H1 (cell line): ENCODE measurements at regions not wholly inside any gene's neighbourhood (a gene's known extent, or its start where the extent isn't known, plus 50 kb on each side); places are given as distances from the start of the nearest gene placed in this dataset.

ENCODE experiments used
- CTCF ChIA-PET: fragments of 300-600 bp; sonication (Branson Sonifier 250); formaldehyde crosslinking; loops from one replicate; lab custom pipeline; 2021; ENCODE audit not compliant: partially characterized antibody; lab: Charles Lee
- POLR2A ChIA-PET: fragments of 300-600 bp; sonication (Branson Sonifier 250); formaldehyde crosslinking; loops from one replicate; lab custom pipeline; 2021; ENCODE audit warnings: inconsistent platforms; ENCODE audit not compliant: partially characterized antibody; lab: Charles Lee
- DNase-seq, 2 experiments: peaks; one replicate each; pipeline versions ENCODE4 v3.0.0 to v3.0.0-alpha.2; 2010 to 2022; ENCODE audit warnings: low spot score in 2 of 2, low read depth in 1 of 2, mixed read lengths in 1 of 2
- FAIRE-seq: peaks from 2 replicates; lab custom pipeline; 2011; peaks lifted over from hg19 to GRCh38; lab: Jason Lieb, UNC
- H2AFZ ChIP-seq: 2 replicates; pipeline ENCODE4 v1.8.1; 2012; ENCODE audit warnings: low read length, inconsistent platforms
- H2AK5ac ChIP-seq: 2 replicates; pipeline ENCODE4 v1.6.1; 2013; ENCODE audit warnings: low read depth, low read length
- H2BK120ac ChIP-seq: replicated peaks from 2 replicates; pipeline ENCODE3; 2013; ENCODE audit warnings: low read depth, low read length, inconsistent platforms
- H2BK12ac ChIP-seq: 2 replicates; pipeline ENCODE4 v1.6.1; 2013; ENCODE audit warnings: low read depth, low read length
- H2BK15ac ChIP-seq: 2 replicates; pipeline ENCODE4 v1.6.1; 2013; ENCODE audit warnings: low read length
- H2BK20ac ChIP-seq: 2 replicates; pipeline ENCODE4 v1.6.1; 2013; ENCODE audit warnings: low read length
- H2BK5ac ChIP-seq: 2 replicates; pipeline ENCODE4 v1.6.1; 2013; ENCODE audit warnings: low read depth, low read length
- H3K14ac ChIP-seq: 2 replicates; pipeline ENCODE4 v1.6.1; 2013; ENCODE audit warnings: inconsistent platforms; ENCODE audit not compliant: insufficient read length
- H3K18ac ChIP-seq: 2 replicates; pipeline ENCODE4 v1.6.1; 2013; ENCODE audit warnings: low read length; ENCODE audit errors: extremely low read depth
- H3K23ac ChIP-seq: 2 replicates; pipeline ENCODE4 v1.6.1; 2013; ENCODE audit warnings: inconsistent platforms; ENCODE audit not compliant: insufficient read length
- H3K23me2 ChIP-seq: 2 replicates; pipeline ENCODE4 v1.6.1; 2013; ENCODE audit warnings: low read depth, low read length
- H3K27ac ChIP-seq: 2 replicates; pipeline ENCODE4 v1.6.1; 2011; ENCODE audit warnings: low read depth, low read length, inconsistent platforms
- H3K27me3 ChIP-seq, 4 experiments: replicated peaks in 1 of 4; 1 replicate in 1 of 4; 2 replicates in 3 of 4; pipeline versions ENCODE4 v1.6.1 to v1.8.1; 2011 to 2013; ENCODE audit warnings: low read length in 3 of 4, mild to moderate bottlenecking in 3 of 4, inconsistent platforms in 2 of 4, mixed read lengths in 2 of 4, moderate library complexity in 1 of 4; ENCODE audit not compliant: control insufficient read depth in 3 of 4, insufficient read depth in 3 of 4; ENCODE audit errors: extremely low read depth in 1 of 4
- H3K36me3 ChIP-seq, 4 experiments: 2 replicates each; pipeline versions ENCODE4 v1.6.1 to v1.8.1; 2011 to 2013; ENCODE audit warnings: mild to moderate bottlenecking in 4 of 4, low read length in 3 of 4, moderate library complexity in 2 of 4, control low read depth in 1 of 4, inconsistent platforms in 1 of 4; ENCODE audit not compliant: insufficient read depth in 4 of 4, control insufficient read depth in 2 of 4
- H3K4ac ChIP-seq: replicated peaks from 2 replicates; pipeline ENCODE3; 2013; ENCODE audit warnings: low read length, low read depth, mixed read lengths, inconsistent platforms; ENCODE audit not compliant: insufficient read length
- H3K4me1 ChIP-seq, 4 experiments: replicated peaks in 1 of 4; 1 replicate in 1 of 4; 2 replicates in 3 of 4; pipeline versions ENCODE4 v1.6.1 to v1.8.1; 2011 to 2013; ENCODE audit warnings: low read length in 3 of 4, inconsistent platforms in 2 of 4, mixed read lengths in 1 of 4; ENCODE audit not compliant: insufficient read depth in 4 of 4, control insufficient read depth in 3 of 4
- H3K4me2 ChIP-seq, 2 experiments: 2 replicates each; pipeline versions ENCODE4 v1.6.1 to v1.8.1; 2011 to 2013; ENCODE audit warnings: low read depth in 2 of 2, low read length in 2 of 2, control low read depth in 1 of 2, inconsistent platforms in 1 of 2, mild to moderate bottlenecking in 1 of 2; ENCODE audit not compliant: insufficient read depth in 1 of 2
- H3K4me3 ChIP-seq, 4 experiments: fragments of 200-600, 300-600 bp in 1 of 4; sonication (generic), shearing (Covaris generic), sonication (Bioruptor Twin) in 1 of 4; 2 replicates each; pipeline versions ENCODE4 v1.5.1 to v1.8.1; 2011 to 2016; ENCODE audit warnings: low read length in 4 of 4, low read depth in 3 of 4, control low read depth in 2 of 4, inconsistent platforms in 2 of 4, mild to moderate bottlenecking in 2 of 4, mixed read lengths in 1 of 4, moderate library complexity in 1 of 4; ENCODE audit not compliant: insufficient read depth in 2 of 4; ENCODE audit errors: extremely low read depth in 1 of 4
- H3K56ac ChIP-seq: replicated peaks from 2 replicates; pipeline ENCODE3; 2013; ENCODE audit warnings: low read depth, mild to moderate bottlenecking, mixed read lengths, low read length, inconsistent platforms; ENCODE audit not compliant: insufficient read length
- H3K79me1 ChIP-seq: 2 replicates; pipeline ENCODE4 v1.6.1; 2013; ENCODE audit warnings: low read depth, low read length, control low read depth
- H3K79me2 ChIP-seq, 2 experiments: 2 replicates each; pipeline versions ENCODE4 v1.6.1 to v1.8.1; 2012 to 2013; ENCODE audit warnings: low read length in 2 of 2, mild to moderate bottlenecking in 2 of 2, inconsistent platforms in 1 of 2; ENCODE audit not compliant: insufficient read depth in 2 of 2, control insufficient read depth in 1 of 2
- H3K9ac ChIP-seq, 4 experiments: replicated peaks in 1 of 4; 1 replicate in 1 of 4; 2 replicates in 3 of 4; pipeline versions ENCODE4 v1.6.1 to v1.8.1; 2011 to 2013; ENCODE audit warnings: low read depth in 3 of 4, low read length in 3 of 4, control low read depth in 2 of 4, mild to moderate bottlenecking in 2 of 4, moderate library complexity in 2 of 4, inconsistent platforms in 1 of 4; ENCODE audit errors: extremely low read depth in 1 of 4
- H3K9me3 ChIP-seq, 2 experiments: 2 replicates each; pipeline versions ENCODE4 v1.6.1 to v1.8.1; 2012 to 2013; ENCODE audit warnings: mild to moderate bottlenecking in 2 of 2, moderate library complexity in 2 of 2, control low read depth in 1 of 2, inconsistent platforms in 1 of 2, low read depth in 1 of 2, low read length in 1 of 2, mixed read lengths in 1 of 2; ENCODE audit not compliant: insufficient read depth in 2 of 2
- H4K20me1 ChIP-seq, 2 experiments: replicated peaks in 1 of 2; 2 replicates each; pipeline versions ENCODE3 to v1.8.1; 2011 to 2013; ENCODE audit warnings: inconsistent platforms in 2 of 2, low read length in 2 of 2, mild to moderate bottlenecking in 1 of 2; ENCODE audit not compliant: insufficient read depth in 2 of 2, control insufficient read depth in 1 of 2
- H4K5ac ChIP-seq: 2 replicates; pipeline ENCODE4 v1.6.1; 2013; ENCODE audit warnings: low read length, low read depth, mixed read lengths, inconsistent platforms; ENCODE audit not compliant: insufficient read length
- H4K8ac ChIP-seq: 2 replicates; pipeline ENCODE4 v1.8.0; 2013; ENCODE audit warnings: mild to moderate bottlenecking, moderate library complexity, low read length, inconsistent platforms; ENCODE audit not compliant: insufficient read depth; ENCODE audit errors: extremely low read depth
- H4K91ac ChIP-seq: replicated peaks from 2 replicates; pipeline ENCODE3; 2013; ENCODE audit warnings: low read length, mixed read lengths, inconsistent platforms; ENCODE audit not compliant: insufficient read length
- BCL11A ChIP-seq, 2 experiments: IDR thresholded peaks; one replicate each; pipeline ENCODE4 v1.6.1; 2011; ENCODE audit warnings: low read depth in 2 of 2, low read length in 2 of 2, mild to moderate bottlenecking in 2 of 2
- CBX8 ChIP-seq: fragments of 300-800, 300-1000 bp; sonication (generic); IDR thresholded peaks from 2 replicates; pipeline ENCODE4 v1.7.1; 2016; ENCODE audit warnings: low read depth, low read length, borderline replicate concordance
- CHD1 ChIP-seq: IDR thresholded peaks from 2 replicates; pipeline ENCODE4 v1.6.1; 2012; ENCODE audit warnings: low read depth, low read length, improper control_type of control experiment
- EP300 ChIP-seq, 2 experiments: IDR thresholded peaks; 1 replicate in 1 of 2; 2 replicates in 1 of 2; pipeline ENCODE4 v1.6.1; 2011 to 2012; ENCODE audit warnings: low read depth in 2 of 2, low read length in 2 of 2, mild to moderate bottlenecking in 2 of 2, borderline replicate concordance in 1 of 2, inconsistent platforms in 1 of 2, moderate library complexity in 1 of 2
- GABPA ChIP-seq: IDR thresholded peaks from 2 replicates; pipeline ENCODE4 v1.6.1; 2011; ENCODE audit warnings: mild to moderate bottlenecking, low read length, moderate library complexity, borderline replicate concordance; ENCODE audit not compliant: insufficient read depth
- GTF2F1 ChIP-seq: IDR thresholded peaks from 2 replicates; pipeline ENCODE4 v1.6.1; 2012; ENCODE audit warnings: low read depth, low read length, improper control_type of control experiment, borderline replicate concordance
- HDAC6 ChIP-seq: IDR thresholded peaks from one replicate; pipeline ENCODE4 v1.7.1; 2012; ENCODE audit warnings: low read depth, mild to moderate bottlenecking, inconsistent platforms, low read length, moderate library complexity
- SIRT6 ChIP-seq: IDR thresholded peaks from one replicate; pipeline ENCODE4 v1.7.1; 2012; ENCODE audit warnings: low read length, inconsistent platforms
- SP2 ChIP-seq: IDR thresholded peaks from 2 replicates; pipeline ENCODE4 v1.6.1; 2012; ENCODE audit warnings: mild to moderate bottlenecking, low read length, inconsistent platforms
- SP4 ChIP-seq: IDR thresholded peaks from 2 replicates; pipeline ENCODE4 v1.6.1; 2012; ENCODE audit warnings: low read length, inconsistent platforms
- SRF ChIP-seq: IDR thresholded peaks from 2 replicates; pipeline ENCODE4 v1.6.1; 2011; ENCODE audit warnings: mild to moderate bottlenecking, low read depth, low read length, moderate library complexity
- TBP ChIP-seq: IDR thresholded peaks from 2 replicates; pipeline ENCODE4 v1.6.1; 2011; ENCODE audit warnings: low read depth, low read length, improper control_type of control experiment
- USF2 ChIP-seq: IDR thresholded peaks from 2 replicates; pipeline ENCODE4 v1.6.1; 2011; ENCODE audit warnings: low read length, improper control_type of control experiment
- YY1 ChIP-seq: IDR thresholded peaks from 2 replicates; pipeline ENCODE4 v1.6.1; 2011; ENCODE audit warnings: low read depth, mild to moderate bottlenecking, low read length
- ZNF274 ChIP-seq: IDR thresholded peaks from 2 replicates; pipeline ENCODE4 v1.7.0; 2012; ENCODE audit warnings: low read length, borderline replicate concordance; ENCODE audit errors: extremely low read depth
- WGBS, 2 experiments: shearing (Covaris generic) in 1 of 2; methylation state at CpG; one replicate each; pipeline versions ENCODE4 v1.1.6 to v1.1.7; 2013 to 2015; ENCODE audit warnings: low lambda C conversion rate in 2 of 2, mixed read lengths in 2 of 2, inconsistent platforms in 1 of 2, low coverage in 1 of 2, missing lambda C conversion rate in 1 of 2; ENCODE audit not compliant: insufficient replicate concordance in 2 of 2, insufficient coverage in 1 of 2, insufficient read length in 1 of 2; ENCODE audit errors: extremely low coverage in 1 of 2, missing lambda C conversion rate in 1 of 2; 5-methylcytosine and 5-hydroxymethylcytosine counted together

- no peak overlapping the region for H4K8ac ChIP-seq
- no peak overlapping the region for H2AK5ac ChIP-seq
- H3K4me1 ChIP-seq, result peaks cover 0 to 7% (median 2%) of the 10 kb centered on the region in 4 experiments; a peak in 3 of 7 replicates
- no peak overlapping the region for H2BK20ac ChIP-seq
- H2BK12ac ChIP-seq, result no peak overlapping the region
- H3K27ac ChIP-seq, result no peak overlapping the region
- H3K18ac ChIP-seq, result no peak overlapping the region
- H2AFZ ChIP-seq, result no peak overlapping the region
- H3K9me3 ChIP-seq, result no peaks in the 10 kb centered on the region
- no peak for FAIRE-seq
- no peaks in the 10 kb centered on the region for H3K27me3 ChIP-seq
- no peaks in the 10 kb centered on the region for H3K79me1 ChIP-seq
- H3K79me2 ChIP-seq, result no peaks in the 10 kb centered on the region
- no peak overlapping the region for H4K91ac ChIP-seq
- H4K20me1 ChIP-seq, result no peaks in the 10 kb centered on the region
- H4K5ac ChIP-seq, result no peak overlapping the region
- TF ChIP-seq YY1, result no peak
- TF ChIP-seq USF2, result no peak
- no peak for TF ChIP-seq SP4
- no peak for TF ChIP-seq TBP
- TF ChIP-seq CHD1, result no peak
- TF ChIP-seq EP300 (IDR thresholded peaks at IDR 0.05; ENCODE audit: borderline replicate concordance in 1 of 2, low read depth in 2 of 2, low read length in 2 of 2), result no peak
- TF ChIP-seq GABPA, result no peak
- no peak for TF ChIP-seq SP2
- no peak for TF ChIP-seq SRF
- TF ChIP-seq BCL11A (IDR thresholded peaks at IDR 0.05; ENCODE audit: low read depth in 2 of 2, low read length in 2 of 2), result no peak
- no peak for TF ChIP-seq ZNF274
- no peak for TF ChIP-seq GTF2F1
- TF ChIP-seq SIRT6, result no peak
- no peak for TF ChIP-seq CBX8
- no peak for TF ChIP-seq HDAC6
- TF ChIP-seq, all 59 proteins: peak for 0
- WGBS, 2 experiments, result 45% methylated on average over 2 of the region's 2 CpGs; no CpG with 5 or more reads in 1 of the 2 experiments
- Histone ChIP-seq H2BK5ac (no peak overlapping the region), H2BK15ac (no peak overlapping the region), H3K4ac (no peak overlapping the region), H3K36me3 (no peaks in the 10 kb centered on the region), H3K14ac (no peak overlapping the region), H3K23ac (no peak overlapping the region), H3K9ac (no peak overlapping the region), H3K4me3 (no peak overlapping the region), H3K56ac (no peak overlapping the region), H3K23me2 (no peaks in the 10 kb centered on the region), H3K4me2 (no peak overlapping the region), H2BK120ac (no peak overlapping the region)
- DNase-seq, result no peak
- ChIA-PET CTCF (interaction anchor here (1.0 to 1.4 kb wide), 2 partner anchors 11 kb away, joined by 3 to 9 read pairs; no protein-coding TSS in a partner anchor), POLR2A (no interaction called here)
Measured at GRCh38 chr14:98174041-98174440, 1098.0 kb downstream of the BCL11B start.
